Stimulated activated CD4-positive, alpha-beta T cell treated with anti-CD3 and anti-CD28 coated beads, Interleukin-4, amount 100 ng/mL, for 4 hours (primary cell): ENCODE measurements at regions not wholly inside any gene's neighbourhood (a gene's known extent, or its start where the extent isn't known, plus 50 kb on each side); places are given as distances from the start of the nearest gene placed in this dataset.

ENCODE experiments used
- DNase-seq, 2 experiments: peaks; one replicate each; pipeline ENCODE4 v3.0.0-alpha.2; 2020

DNA sequence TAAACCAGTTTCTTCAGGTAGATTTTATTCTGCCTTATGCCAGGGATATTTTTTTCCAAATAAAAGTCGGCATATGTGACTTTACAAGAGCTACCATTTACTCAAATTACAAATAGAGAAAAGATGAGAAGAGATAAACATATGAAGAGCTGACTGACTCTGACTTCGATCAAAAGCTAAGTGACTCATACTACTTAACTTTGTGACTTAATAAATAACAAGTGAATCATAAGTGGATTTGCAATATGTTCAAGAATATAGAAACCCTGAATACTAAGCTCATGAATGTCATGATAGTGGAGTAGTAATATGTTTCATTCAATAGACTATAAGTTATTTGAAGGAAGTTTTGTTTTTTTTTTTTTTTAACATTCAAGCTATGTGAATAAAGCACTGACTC is 130.5 kb upstream of the ANO3 start:
- DNase-seq = no peak

DNA sequence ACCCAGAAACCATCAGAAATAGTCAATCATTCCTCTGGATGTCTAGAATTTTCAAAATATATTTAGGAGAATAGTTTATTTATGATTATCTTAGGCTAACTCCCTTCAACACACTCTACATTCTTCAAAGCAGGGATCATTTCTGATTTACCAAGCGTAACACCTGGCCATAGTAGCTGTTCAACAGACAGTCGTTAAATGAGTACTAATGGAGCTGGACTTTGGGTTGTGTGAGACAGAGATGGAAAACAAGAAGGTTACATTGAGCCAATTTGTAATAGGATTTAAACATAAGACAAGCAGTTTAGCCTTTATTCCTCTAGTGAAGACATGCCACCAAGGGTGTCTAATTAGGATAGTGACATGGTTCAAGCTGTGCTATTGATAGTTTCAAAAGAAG is 129.2 kb upstream of the ANO3 start:
- no peak for DNase-seq

DNA sequence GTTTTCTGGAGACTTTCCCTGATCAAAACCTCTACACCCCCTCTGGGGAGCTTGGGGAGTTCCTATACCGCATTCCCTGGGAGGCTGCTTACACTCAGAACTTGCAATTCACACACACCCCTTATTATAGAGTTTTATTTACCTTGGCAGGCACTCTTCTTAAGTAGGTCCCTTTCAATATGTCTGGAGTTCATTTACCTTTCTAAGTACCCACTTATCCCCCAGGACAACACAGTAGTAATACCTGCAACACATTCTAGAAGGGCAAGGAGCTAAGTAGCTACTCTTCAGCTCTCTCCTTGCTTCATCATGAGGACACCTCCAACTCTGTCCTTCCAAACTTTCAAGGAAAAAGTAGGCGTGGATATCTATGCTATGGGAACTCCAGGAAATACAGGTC is 127.8 kb upstream of the ANO3 start:
- no peak for DNase-seq

DNA sequence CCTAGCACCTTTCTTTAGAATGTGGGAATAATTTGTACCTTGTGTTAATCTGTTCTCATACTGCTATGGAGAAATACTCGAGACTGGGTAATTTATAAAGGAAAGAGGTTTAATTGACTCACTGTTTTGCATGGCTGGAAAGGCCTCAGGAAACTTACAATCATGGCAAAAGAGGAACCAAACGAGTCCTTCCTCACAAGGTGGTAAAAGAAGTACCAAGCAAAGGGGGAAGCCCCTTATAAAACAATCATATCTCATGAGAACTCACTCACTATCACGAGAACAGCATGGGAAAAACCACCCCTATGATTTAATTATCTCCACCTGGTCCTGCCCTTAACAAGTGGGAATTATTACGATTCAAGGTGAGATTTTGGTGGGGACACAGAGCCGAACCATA is 127.1 kb upstream of the ANO3 start:
- no peak for DNase-seq

GRCh38 chr11:26219183-26220117 is 112.5 kb upstream of the ANO3 start:
- DNase-seq = no peak

- no peak for DNase-seq
Measured at GRCh38 chr11:26225646-26226045, 106.3 kb upstream of the ANO3 start.

- no peak for DNase-seq
Measured at GRCh38 chr11:26227301-26227746, 104.6 kb upstream of the ANO3 start.

DNA sequence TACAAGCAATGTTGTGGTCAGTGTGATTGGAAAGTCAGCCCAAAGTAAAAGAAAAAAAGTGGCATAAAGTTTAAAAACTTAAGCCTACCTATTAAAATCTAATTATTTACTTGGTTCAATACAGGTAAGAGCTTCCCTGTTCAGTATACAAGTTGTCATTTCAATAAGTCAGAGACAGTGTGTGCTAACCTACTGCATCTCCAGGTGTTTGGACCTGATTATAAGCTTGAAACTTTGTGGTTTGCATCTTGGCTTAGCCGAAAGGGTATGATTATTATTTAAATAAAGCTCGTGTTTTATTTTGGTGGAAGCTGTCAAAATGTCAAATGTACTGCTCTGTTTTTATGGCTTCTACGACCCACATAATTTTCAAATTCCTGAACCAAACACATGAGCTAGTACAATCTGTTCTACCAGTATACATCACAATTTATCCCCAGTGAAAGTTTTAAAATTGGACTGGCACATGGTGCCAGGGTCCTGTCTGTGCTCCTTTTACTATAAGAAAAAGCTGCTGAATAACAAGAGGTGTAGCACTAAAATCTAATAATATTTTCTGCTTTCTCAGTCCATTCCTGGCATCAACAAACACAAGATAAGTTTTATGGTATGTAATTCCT is 103.9 kb upstream of the ANO3 start:
- no peak for DNase-seq

GRCh38 chr11:26228778-26229177 is 103.2 kb upstream of the ANO3 start:
- no peak for DNase-seq

DNA sequence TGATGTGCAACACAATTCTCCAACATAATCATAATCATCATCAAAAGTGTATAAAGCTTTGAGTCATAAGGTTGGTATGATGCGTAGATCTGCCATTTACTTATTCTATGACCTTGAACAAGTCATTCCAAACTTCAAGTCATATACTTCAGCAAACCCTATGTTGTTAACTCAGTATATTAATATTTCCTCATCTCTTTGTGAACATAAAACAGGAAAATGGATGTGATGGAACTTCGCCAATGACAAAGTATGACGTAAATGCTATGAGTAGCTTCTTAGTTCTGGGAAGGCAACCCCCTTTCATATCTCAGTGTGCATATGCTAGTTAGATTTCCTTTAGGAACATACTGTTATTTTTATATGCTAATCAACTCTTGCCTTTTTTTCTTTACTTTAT is 102.7 kb upstream of the ANO3 start:
- DNase-seq = no peak

DNA sequence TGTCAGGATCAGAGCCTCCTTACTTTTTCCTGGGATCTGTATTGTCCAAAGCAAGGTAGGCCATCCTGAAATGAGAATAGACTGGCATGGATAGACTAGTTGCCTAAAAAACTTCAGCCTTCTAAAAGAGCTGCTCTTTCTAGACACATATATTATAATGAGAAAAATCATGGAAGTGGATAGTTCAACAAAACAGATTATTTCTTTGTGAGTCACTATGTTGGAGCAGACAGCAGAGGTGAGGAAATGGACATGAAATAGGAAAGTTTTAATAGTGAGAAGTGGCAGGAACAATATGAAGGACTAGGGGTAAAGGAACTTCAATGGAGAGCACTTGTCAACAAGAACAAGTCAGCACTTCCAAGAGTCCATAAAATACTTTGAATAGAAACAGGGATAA is 101.9 kb upstream of the ANO3 start:
- DNase-seq = no peak

- no peak for DNase-seq
Measured at GRCh38 chr11:26231252-26231661, 100.7 kb upstream of the ANO3 start.

DNA sequence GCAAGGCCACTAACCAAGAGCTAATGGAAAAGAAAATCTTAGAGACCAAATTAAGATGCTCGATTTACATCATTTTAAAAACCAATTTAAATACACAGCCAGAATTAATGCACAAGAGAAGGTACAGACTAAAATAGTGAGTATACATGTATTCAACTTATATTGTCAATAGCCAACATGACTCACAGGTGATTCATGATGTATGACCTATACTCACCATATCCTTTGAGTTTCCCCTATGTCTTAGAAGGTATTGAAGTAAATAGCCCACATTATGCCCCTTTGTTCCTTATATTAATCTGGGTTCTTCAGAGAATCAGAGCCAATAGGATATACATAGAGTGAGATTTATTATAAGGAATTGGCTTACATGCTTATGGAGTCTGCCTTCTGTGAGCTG is 97.5 kb upstream of the ANO3 start:
- no peak for DNase-seq

- DNase-seq = no peak
Measured at GRCh38 chr11:26243426-26243825, 88.5 kb upstream of the ANO3 start.

DNA sequence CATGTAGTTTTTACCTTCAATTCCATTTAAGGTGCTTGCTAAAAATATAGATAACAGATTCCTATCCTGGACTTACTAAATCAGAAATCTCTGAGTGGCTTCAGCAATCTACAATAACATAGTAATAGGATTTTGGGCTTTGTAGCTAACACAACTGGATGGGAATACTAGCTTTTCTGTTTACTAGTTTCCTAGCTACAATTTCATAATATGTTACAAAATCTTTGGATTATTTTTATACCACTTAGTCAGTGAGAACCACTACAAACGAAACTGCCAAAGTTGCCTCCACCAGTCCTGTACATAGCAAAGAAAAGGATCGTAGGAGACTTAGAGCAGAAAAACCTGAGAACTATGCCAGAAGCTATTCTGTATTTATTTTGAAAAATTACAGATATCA is 87.7 kb upstream of the ANO3 start:
- no peak for DNase-seq

DNA sequence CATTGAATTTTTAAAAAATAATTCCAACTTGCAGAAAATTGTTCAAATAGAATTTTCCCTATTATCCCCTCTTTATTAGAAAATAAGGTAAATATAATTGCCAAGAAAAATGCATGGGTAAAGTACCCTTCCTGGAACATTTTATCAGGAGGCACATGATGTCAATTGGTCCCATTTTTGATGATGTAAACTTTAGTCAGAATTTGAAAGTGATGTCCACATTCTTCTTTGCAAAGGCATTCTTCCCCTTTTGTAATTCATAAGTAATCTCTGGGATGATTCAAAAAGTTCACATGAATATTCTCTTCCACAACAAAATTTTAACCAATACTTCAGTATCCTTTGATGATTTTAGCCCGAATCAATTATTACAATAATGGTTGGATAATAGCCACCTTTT is 86.9 kb upstream of the ANO3 start:
- no peak for DNase-seq

DNA sequence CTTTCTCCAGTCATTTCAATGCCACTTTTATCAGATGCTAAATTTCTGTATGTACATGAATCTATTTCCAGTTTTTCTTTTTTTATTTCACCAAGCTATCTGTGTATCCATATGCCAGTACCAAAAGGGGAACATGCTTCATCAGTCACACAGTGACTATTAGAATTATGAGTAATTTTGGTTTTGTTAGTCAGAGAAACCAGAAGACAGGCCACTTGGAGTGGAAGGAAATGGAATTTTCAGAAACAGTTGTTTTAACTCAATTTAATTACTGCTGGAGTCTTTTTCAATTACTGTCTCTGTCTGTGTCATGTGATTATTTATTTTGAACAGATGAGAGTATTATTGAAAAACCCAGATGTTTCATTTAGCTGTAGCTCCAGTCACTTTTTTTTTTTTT is 84.6 kb upstream of the ANO3 start:
- no peak for DNase-seq

- DNase-seq = no peak
Measured at GRCh38 chr11:26248661-26249060, 83.3 kb upstream of the ANO3 start.

DNA sequence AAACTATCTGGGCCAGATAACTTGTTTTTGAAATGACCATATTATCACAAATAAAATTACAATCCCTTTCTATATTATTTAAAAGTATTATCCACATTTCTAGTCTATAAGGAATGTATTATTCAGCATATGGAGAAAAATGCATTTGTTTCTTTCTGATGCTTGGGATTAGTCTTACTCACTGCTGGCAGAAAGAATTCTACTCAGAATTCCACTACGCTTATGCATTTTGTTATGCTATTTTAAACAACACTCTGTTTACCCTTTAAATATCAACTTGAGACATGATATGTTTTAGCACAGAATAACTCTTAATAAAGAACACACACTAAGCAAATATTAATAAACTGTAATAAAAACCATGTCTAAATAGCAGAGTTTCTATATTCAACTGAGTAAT is 77.6 kb upstream of the ANO3 start:
- no peak for DNase-seq

- no peak for DNase-seq
Measured at GRCh38 chr11:26263769-26264168, 68.2 kb upstream of the ANO3 start.

DNA sequence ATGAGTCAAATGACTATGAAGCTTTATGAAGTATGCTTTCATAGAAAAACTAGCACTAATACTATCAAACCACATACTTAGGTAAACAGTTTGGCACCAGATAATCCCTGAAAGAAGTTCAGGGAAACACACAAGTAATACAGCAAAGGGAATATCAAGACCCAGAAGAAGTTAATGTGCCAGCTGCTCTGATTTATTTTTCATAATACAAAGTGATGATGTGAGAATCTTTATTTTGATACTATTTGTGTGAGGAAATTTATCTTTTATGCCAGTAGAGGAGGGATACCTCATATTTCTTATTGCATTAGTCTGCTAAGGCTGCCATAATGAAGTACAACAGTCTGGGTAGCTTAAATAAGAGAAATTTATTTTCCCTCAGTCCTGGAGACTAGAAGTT is 67.7 kb upstream of the ANO3 start:
- DNase-seq = no peak

- no peak for DNase-seq
Measured at GRCh38 chr11:26268980-26269660, 62.8 kb upstream of the ANO3 start.

GRCh38 chr11:26271666-26272065 is 60.3 kb upstream of the ANO3 start:
- DNase-seq = no peak
